Parathyroid adenoma (tissue), 2 donors: ENCODE measurements at regions not wholly inside any gene's neighbourhood (a gene's known extent, or its start where the extent isn't known, plus 50 kb on each side); places are given as distances from the start of the nearest gene placed in this dataset.

Experiments used
- H2AFZ ChIP-seq: fragments of 300-600 bp; sonication (generic); one replicate; pipeline ENCODE4 v1.7.0; 2017; ENCODE audit warnings: antibody characterized with exemption, mild to moderate bottlenecking
- H3K27ac ChIP-seq: fragments of 300-600 bp; sonication (generic); one replicate; pipeline ENCODE4 v1.7.0; 2017
- H3K27me3 ChIP-seq: fragments of 300-600 bp; sonication (generic); one replicate; pipeline ENCODE4 v1.7.0; 2017; ENCODE audit warnings: low read length; ENCODE audit not compliant: control insufficient read depth, insufficient read depth
- H3K36me3 ChIP-seq: fragments of 300-600 bp; sonication (generic); one replicate; pipeline ENCODE4 v1.7.0; 2017; ENCODE audit warnings: low read length; ENCODE audit not compliant: control insufficient read depth, insufficient read depth
- H3K4me1 ChIP-seq: fragments of 300-600 bp; sonication (generic); one replicate; pipeline ENCODE4 v1.7.0; 2017; ENCODE audit warnings: control low read depth
- H3K4me2 ChIP-seq: fragments of 300-600 bp; sonication (generic); one replicate; pipeline ENCODE4 v1.7.0; 2017; ENCODE audit warnings: low read length
- H3K4me3 ChIP-seq: fragments of 300-600 bp; sonication (generic); one replicate; pipeline ENCODE4 v1.7.0; 2017; ENCODE audit warnings: low read depth, low read length
- H3K79me2 ChIP-seq: fragments of 300-600 bp; sonication (generic); one replicate; pipeline ENCODE4 v1.7.0; 2017; ENCODE audit warnings: control low read depth
- H3K9ac ChIP-seq: fragments of 300-600 bp; sonication (generic); one replicate; pipeline ENCODE4 v1.7.0; 2017; ENCODE audit warnings: mild to moderate bottlenecking
- H3K9me3 ChIP-seq: fragments of 300-600 bp; sonication (generic); one replicate; pipeline ENCODE4 v1.7.0; 2017; ENCODE audit warnings: low read length; ENCODE audit not compliant: control insufficient read depth
- CTCF ChIP-seq: fragments of 300-600 bp; sonication (generic); IDR thresholded peaks from one replicate; pipeline ENCODE4 v1.7.0; 2017; ENCODE audit warnings: antibody characterized with exemption, mild to moderate bottlenecking
- donor health status: primary hyperparathyroidism.

GRCh38 chr1:208835097-208835463 lies 590.9 kb upstream of the PLXNA2 start:
- no peaks in the 10 kb centered on the region for H3K4me1 ChIP-seq
- H3K27ac ChIP-seq = no peak overlapping the region
- no peak for TF ChIP-seq CTCF
- H3K4me2 ChIP-seq = no peak overlapping the region
- no peaks in the 10 kb centered on the region for H3K9me3 ChIP-seq
- H2AFZ ChIP-seq = no peak overlapping the region
- no peaks in the 10 kb centered on the region for H3K36me3 ChIP-seq
- no peaks in the 10 kb centered on the region for H3K79me2 ChIP-seq
- H3K27me3 ChIP-seq = no peaks in the 10 kb centered on the region
- H3K4me3 ChIP-seq = no peak overlapping the region
- H3K9ac ChIP-seq = no peak overlapping the region

DNA sequence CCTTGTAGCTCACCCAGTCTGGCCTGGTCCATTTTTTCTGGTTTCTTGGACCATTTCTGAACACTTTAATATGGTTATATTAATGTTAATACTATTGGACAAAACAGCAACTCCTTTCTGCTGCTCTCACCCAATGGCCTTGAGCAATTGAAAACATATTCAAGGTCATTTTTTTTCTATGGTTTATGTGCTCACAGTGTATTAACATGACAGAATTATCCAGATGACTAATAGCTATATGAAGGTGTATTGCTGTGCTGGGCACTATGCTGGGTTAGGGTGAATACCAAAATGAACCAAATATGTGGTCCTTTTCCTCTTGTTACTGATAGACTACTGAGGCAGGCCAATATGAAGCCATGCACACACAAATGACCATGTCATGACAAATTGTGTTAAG lies 591.6 kb upstream of the PLXNA2 start:
- H3K36me3 ChIP-seq = no peaks in the 10 kb centered on the region
- no peak overlapping the region for H3K9ac ChIP-seq
- H3K4me3 ChIP-seq = no peak overlapping the region
- no peaks in the 10 kb centered on the region for H3K27me3 ChIP-seq
- no peak overlapping the region for H2AFZ ChIP-seq
- H3K79me2 ChIP-seq = no peaks in the 10 kb centered on the region
- H3K9me3 ChIP-seq = no peaks in the 10 kb centered on the region
- H3K27ac ChIP-seq = no peak overlapping the region
- TF ChIP-seq CTCF = no peak
- no peak overlapping the region for H3K4me2 ChIP-seq
- H3K4me1 ChIP-seq = no peaks in the 10 kb centered on the region

DNA sequence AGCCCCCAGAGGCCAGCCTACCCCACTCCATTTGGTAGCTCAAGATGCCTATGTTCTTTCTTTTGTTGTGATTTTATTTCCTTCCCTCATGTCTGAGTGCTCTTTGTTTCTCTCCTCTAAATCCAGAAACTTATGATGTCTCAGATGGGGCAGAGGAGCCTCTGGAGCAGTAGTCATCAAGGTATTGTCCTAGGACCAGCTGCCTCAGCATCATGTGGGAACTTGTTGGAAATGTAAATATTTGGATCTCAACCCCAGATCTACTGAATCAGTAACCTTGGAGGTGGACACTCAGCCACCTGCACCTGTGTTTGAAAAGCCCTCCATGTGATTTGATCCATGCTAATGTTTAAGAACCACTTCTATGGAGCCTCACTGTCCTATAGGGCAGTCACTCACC lies 593.1 kb upstream of the PLXNA2 start:
- Histone ChIP-seq H3K9me3 (no peaks in the 10 kb centered on the region), H3K4me1 (no peaks in the 10 kb centered on the region), H3K79me2 (no peaks in the 10 kb centered on the region), H3K36me3 (no peaks in the 10 kb centered on the region), H3K27me3 (no peaks in the 10 kb centered on the region), H3K27ac (no peak overlapping the region), H3K4me2 (no peak overlapping the region), H2AFZ (no peak overlapping the region), H3K4me3 (no peak overlapping the region), H3K9ac (no peak overlapping the region)
- no peak for TF ChIP-seq CTCF

GRCh38 chr1:208841436-208841835 lies 597.3 kb upstream of the PLXNA2 start:
- TF ChIP-seq CTCF = no peak
- Histone ChIP-seq H3K9me3 (no peaks in the 10 kb centered on the region), H3K9ac (no peak overlapping the region), H3K4me2 (no peak overlapping the region), H3K4me3 (no peak overlapping the region), H3K79me2 (no peaks in the 10 kb centered on the region), H2AFZ (no peak overlapping the region), H3K36me3 (no peaks in the 10 kb centered on the region), H3K4me1 (no peaks in the 10 kb centered on the region), H3K27ac (no peak overlapping the region), H3K27me3 (no peaks in the 10 kb centered on the region)

GRCh38 chr1:208842451-208842850 lies 598.3 kb upstream of the PLXNA2 start:
- TF ChIP-seq CTCF = no peak
- Histone ChIP-seq H3K27ac (no peak overlapping the region), H3K9me3 (no peaks in the 10 kb centered on the region), H3K4me3 (no peak overlapping the region), H3K4me1 (no peaks in the 10 kb centered on the region), H3K36me3 (no peaks in the 10 kb centered on the region), H3K4me2 (no peak overlapping the region), H3K27me3 (no peaks in the 10 kb centered on the region), H3K79me2 (no peaks in the 10 kb centered on the region), H3K9ac (no peak overlapping the region), H2AFZ (no peak overlapping the region)
